ENCODE measurements at regions not wholly inside any gene's neighbourhood (a gene's known extent, or its start where the extent isn't known, plus 50 kb on each side); places are given as distances from the start of the nearest gene placed in this dataset.

GRCh38 chr6:4316867-4317400 lies 181.6 kb upstream of the ECI2 start:
- Histone ChIP-seq H3K27me3 (ENCODE audit: insufficient read depth) (no peaks in the 10 kb centered on the region), H3K79me2 (replicated peaks; ENCODE audit: insufficient read depth) (no peaks in the 10 kb centered on the region), H3K4me1 (ENCODE audit: insufficient read depth) (peaks cover 9% of the 10 kb centered on the region; the same call in 1 of the 2 replicates), H3F3A (replicated peaks; ENCODE audit: low read depth) (no peaks in the 10 kb centered on the region), H3K36me3 (ENCODE audit: insufficient read depth) (no peaks in the 10 kb centered on the region), H3K4me2 (no peak overlapping the region), H2AFZ (peak overlapping the region; percentile 77), H3K9me2 (ENCODE audit: insufficient read depth) (no peaks in the 10 kb centered on the region), H3K27ac (ENCODE audit: low read depth) (no peak overlapping the region), H3K4me3 (no peak overlapping the region), H4K20me1 (replicated peaks; ENCODE audit: insufficient read depth) (no peaks in the 10 kb centered on the region)
- no peak overlapping the region for H3K4me3 Mint-ChIP-seq
- peaks cover 3% of the 10 kb centered on the region; the same call in 1 of the 3 replicates for H3K36me3 Mint-ChIP-seq (ENCODE audit: low read depth)
- H3K27me3 Mint-ChIP-seq (ENCODE audit: insufficient read depth, low read depth, poor library complexity), result no peaks in the 10 kb centered on the region
- DNase-seq (ENCODE audit: low spot score) (no peak), ATAC-seq (no peak)
- H3K27ac Mint-ChIP-seq, result no peak overlapping the region
- peaks cover 16% of the 10 kb centered on the region for H3K4me1 Mint-ChIP-seq
- no peak for TF ChIP-seq POLR2AphosphoS5 (IDR thresholded peaks at IDR 0.05; ENCODE audit: low read depth)
- TF ChIP-seq EZH2phosphoT487 (IDR thresholded peaks at IDR 0.05; ENCODE audit: unreplicated experiment), result no peak
- peaks cover 11% of the 10 kb centered on the region for H3K9me3 Mint-ChIP-seq

GRCh38 chr6:4314201-4314707 lies 178.9 kb upstream of the ECI2 start:
- Mint-ChIP-seq H3K27me3 (ENCODE audit: insufficient read depth, low read depth, poor library complexity) (no peaks in the 10 kb centered on the region), H3K4me3 (no peak overlapping the region), H3K4me1 (peaks cover 8% of the 10 kb centered on the region; the same call in 2 of the 3 replicates), H3K27ac (no peak overlapping the region), H3K36me3 (ENCODE audit: low read depth) (peaks cover 3% of the 10 kb centered on the region; the same call in 2 of the 3 replicates), H3K9me3 (peaks cover 21% of the 10 kb centered on the region)
- H4K20me1 ChIP-seq (replicated peaks; ENCODE audit: insufficient read depth), result no peaks in the 10 kb centered on the region
- no peaks in the 10 kb centered on the region for H3F3A ChIP-seq (replicated peaks; ENCODE audit: low read depth)
- H3K27ac ChIP-seq (ENCODE audit: low read depth), result no peak overlapping the region
- no peak overlapping the region for H3K4me3 ChIP-seq
- H3K4me1 ChIP-seq (ENCODE audit: insufficient read depth), result peaks cover 6% of the 10 kb centered on the region; the same call in 1 of the 2 replicates
- H3K4me2 ChIP-seq, result no peak overlapping the region
- no peak overlapping the region for H2AFZ ChIP-seq
- no peaks in the 10 kb centered on the region for H3K79me2 ChIP-seq (replicated peaks; ENCODE audit: insufficient read depth)
- no peaks in the 10 kb centered on the region for H3K9me2 ChIP-seq (ENCODE audit: insufficient read depth)
- no peaks in the 10 kb centered on the region for H3K36me3 ChIP-seq (ENCODE audit: insufficient read depth)
- ATAC-seq (no peak), DNase-seq (ENCODE audit: low spot score) (no peak)
- no peaks in the 10 kb centered on the region for H3K27me3 ChIP-seq (ENCODE audit: insufficient read depth)
- TF ChIP-seq POLR2AphosphoS5 (IDR thresholded peaks at IDR 0.05; ENCODE audit: low read depth), result no peak
- TF ChIP-seq, protein P1, sequence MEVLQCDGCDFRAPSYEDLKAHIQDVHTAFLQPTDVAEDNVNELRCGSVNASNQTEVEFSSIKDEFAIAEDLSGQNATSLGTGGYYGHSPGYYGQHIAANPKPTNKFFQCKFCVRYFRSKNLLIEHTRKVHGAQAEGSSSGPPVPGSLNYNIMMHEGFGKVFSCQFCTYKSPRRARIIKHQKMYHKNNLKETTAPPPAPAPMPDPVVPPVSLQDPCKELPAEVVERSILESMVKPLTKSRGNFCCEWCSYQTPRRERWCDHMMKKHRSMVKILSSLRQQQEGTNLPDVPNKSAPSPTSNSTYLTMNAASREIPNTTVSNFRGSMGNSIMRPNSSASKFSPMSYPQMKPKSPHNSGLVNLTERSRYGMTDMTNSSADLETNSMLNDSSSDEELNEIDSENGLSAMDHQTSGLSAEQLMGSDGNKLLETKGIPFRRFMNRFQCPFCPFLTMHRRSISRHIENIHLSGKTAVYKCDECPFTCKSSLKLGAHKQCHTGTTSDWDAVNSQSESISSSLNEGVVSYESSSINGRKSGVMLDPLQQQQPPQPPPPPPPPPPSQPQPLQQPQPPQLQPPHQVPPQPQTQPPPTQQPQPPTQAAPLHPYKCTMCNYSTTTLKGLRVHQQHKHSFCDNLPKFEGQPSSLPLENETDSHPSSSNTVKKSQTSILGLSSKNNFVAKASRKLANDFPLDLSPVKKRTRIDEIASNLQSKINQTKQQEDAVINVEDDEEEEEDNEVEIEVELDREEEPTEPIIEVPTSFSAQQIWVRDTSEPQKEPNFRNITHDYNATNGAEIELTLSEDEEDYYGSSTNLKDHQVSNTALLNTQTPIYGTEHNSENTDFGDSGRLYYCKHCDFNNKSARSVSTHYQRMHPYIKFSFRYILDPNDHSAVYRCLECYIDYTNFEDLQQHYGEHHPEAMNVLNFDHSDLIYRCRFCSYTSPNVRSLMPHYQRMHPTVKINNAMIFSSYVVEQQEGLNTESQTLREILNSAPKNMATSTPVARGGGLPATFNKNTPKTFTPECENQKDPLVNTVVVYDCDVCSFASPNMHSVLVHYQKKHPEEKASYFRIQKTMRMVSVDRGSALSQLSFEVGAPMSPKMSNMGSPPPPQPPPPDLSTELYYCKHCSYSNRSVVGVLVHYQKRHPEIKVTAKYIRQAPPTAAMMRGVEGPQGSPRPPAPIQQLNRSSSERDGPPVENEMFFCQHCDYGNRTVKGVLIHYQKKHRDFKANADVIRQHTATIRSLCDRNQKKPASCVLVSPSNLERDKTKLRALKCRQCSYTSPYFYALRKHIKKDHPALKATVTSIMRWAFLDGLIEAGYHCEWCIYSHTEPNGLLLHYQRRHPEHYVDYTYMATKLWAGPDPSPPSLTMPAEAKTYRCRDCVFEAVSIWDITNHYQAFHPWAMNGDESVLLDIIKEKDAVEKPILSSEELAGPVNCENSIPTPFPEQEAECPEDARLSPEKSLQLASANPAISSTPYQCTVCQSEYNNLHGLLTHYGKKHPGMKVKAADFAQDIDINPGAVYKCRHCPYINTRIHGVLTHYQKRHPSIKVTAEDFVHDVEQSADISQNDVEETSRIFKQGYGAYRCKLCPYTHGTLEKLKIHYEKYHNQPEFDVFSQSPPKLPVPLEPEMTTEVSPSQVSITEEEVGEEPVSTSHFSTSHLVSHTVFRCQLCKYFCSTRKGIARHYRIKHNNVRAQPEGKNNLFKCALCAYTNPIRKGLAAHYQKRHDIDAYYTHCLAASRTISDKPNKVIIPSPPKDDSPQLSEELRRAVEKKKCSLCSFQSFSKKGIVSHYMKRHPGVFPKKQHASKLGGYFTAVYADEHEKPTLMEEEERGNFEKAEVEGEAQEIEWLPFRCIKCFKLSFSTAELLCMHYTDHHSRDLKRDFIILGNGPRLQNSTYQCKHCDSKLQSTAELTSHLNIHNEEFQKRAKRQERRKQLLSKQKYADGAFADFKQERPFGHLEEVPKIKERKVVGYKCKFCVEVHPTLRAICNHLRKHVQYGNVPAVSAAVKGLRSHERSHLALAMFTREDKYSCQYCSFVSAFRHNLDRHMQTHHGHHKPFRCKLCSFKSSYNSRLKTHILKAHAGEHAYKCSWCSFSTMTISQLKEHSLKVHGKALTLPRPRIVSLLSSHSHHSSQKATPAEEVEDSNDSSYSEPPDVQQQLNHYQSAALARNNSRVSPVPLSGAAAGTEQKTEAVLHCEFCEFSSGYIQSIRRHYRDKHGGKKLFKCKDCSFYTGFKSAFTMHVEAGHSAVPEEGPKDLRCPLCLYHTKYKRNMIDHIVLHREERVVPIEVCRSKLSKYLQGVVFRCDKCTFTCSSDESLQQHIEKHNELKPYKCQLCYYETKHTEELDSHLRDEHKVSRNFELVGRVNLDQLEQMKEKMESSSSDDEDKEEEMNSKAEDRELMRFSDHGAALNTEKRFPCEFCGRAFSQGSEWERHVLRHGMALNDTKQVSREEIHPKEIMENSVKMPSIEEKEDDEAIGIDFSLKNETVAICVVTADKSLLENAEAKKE (CRISPR knock-in tag; IDR thresholded peaks at IDR 0.05), result no peak
- no peak for TF ChIP-seq ETS1 (IDR thresholded peaks at IDR 0.05)
- TF ChIP-seq JUNB (IDR thresholded peaks at IDR 0.05; ENCODE audit: unreplicated experiment), result no peak
- no peak for TF ChIP-seq ZNF114 (CRISPR knock-in tag; IDR thresholded peaks at IDR 0.05)
- no peak for TF ChIP-seq NANOG (IDR thresholded peaks at IDR 0.05; ENCODE audit: borderline replicate concordance)
- TF ChIP-seq EZH2 (IDR thresholded peaks at IDR 0.05; ENCODE audit: low read depth, unreplicated experiment), result no peak
- TF ChIP-seq ZNF331 (CRISPR knock-in tag; IDR thresholded peaks at IDR 0.05; ENCODE audit: low read depth), result no peak
- TF ChIP-seq, protein P2, sequence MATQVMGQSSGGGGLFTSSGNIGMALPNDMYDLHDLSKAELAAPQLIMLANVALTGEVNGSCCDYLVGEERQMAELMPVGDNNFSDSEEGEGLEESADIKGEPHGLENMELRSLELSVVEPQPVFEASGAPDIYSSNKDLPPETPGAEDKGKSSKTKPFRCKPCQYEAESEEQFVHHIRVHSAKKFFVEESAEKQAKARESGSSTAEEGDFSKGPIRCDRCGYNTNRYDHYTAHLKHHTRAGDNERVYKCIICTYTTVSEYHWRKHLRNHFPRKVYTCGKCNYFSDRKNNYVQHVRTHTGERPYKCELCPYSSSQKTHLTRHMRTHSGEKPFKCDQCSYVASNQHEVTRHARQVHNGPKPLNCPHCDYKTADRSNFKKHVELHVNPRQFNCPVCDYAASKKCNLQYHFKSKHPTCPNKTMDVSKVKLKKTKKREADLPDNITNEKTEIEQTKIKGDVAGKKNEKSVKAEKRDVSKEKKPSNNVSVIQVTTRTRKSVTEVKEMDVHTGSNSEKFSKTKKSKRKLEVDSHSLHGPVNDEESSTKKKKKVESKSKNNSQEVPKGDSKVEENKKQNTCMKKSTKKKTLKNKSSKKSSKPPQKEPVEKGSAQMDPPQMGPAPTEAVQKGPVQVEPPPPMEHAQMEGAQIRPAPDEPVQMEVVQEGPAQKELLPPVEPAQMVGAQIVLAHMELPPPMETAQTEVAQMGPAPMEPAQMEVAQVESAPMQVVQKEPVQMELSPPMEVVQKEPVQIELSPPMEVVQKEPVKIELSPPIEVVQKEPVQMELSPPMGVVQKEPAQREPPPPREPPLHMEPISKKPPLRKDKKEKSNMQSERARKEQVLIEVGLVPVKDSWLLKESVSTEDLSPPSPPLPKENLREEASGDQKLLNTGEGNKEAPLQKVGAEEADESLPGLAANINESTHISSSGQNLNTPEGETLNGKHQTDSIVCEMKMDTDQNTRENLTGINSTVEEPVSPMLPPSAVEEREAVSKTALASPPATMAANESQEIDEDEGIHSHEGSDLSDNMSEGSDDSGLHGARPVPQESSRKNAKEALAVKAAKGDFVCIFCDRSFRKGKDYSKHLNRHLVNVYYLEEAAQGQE (IDR thresholded peaks at IDR 0.05; ENCODE audit: unreplicated experiment), result no peak

All from GM23338 (cell line).